BJ (cell line): ENCODE measurements at regions not wholly inside any gene's neighbourhood (a gene's known extent, or its start where the extent isn't known, plus 50 kb on each side); places are given as distances from the start of the nearest gene placed in this dataset.
"Not testable (repeated sequence)": the region's sequence is repeated elsewhere in the genome, so short reads cannot be mapped to it uniquely, and the experiment has no call there.

Experiments used
- CTCF ChIA-PET: fragments of 350-600 bp; formaldehyde crosslinking; extraction: SDS; loops from one replicate; lab custom pipeline; 2021; ENCODE audit warnings: antibody characterized with exemption, inconsistent platforms; lab: Yijun Ruan, JAX
- POLR2A ChIA-PET: fragments of 300-600 bp; sonication (Branson Sonifier 250); formaldehyde crosslinking; extraction: SDS; loops from one replicate; lab custom pipeline; 2021; ENCODE audit warnings: antibody characterized with exemption; lab: Charles Lee
- DNase-seq: peaks from one replicate; pipeline ENCODE4 v3.0.0-alpha.2; 2011; ENCODE audit warnings: low read depth
- H3K27me3 ChIP-seq: 2 replicates; pipeline ENCODE4 v1.6.0; 2011; ENCODE audit warnings: low read length; ENCODE audit not compliant: control insufficient read depth, insufficient read depth
- H3K36me3 ChIP-seq: 2 replicates; pipeline ENCODE4 v1.5.1; 2011; ENCODE audit warnings: low read length; ENCODE audit not compliant: control insufficient read depth, insufficient read depth
- H3K4me3 ChIP-seq: 2 replicates; pipeline ENCODE4 v1.5.1; 2011; ENCODE audit warnings: low read depth, mild to moderate bottlenecking, control low read depth, low read length
- CTCF ChIP-seq: IDR thresholded peaks from 2 replicates; pipeline ENCODE4 v1.5.1; 2011; ENCODE audit warnings: low read depth, mild to moderate bottlenecking, control low read depth, inconsistent platforms, low read length, moderate library complexity; ENCODE audit not compliant: insufficient read depth

- Histone ChIP-seq H3K36me3 (no peaks in the 10 kb centered on the region), H3K4me3 (no peak overlapping the region), H3K27me3 (no peaks in the 10 kb centered on the region)
- no peak for DNase-seq
- ChIA-PET CTCF (no interaction called here), POLR2A (no interaction called here)
- no peak for TF ChIP-seq CTCF
Measured at GRCh38 chrX:106263817-106264216, 95.7 kb downstream of the PWWP3B start.

GRCh38 chrX:106273947-106274587 lies 106.0 kb downstream of the PWWP3B start:
- H3K27me3 ChIP-seq, POLR2A ChIA-PET, DNase-seq, CTCF ChIA-PET, H3K4me3 ChIP-seq, H3K36me3 ChIP-seq: not testable (repeated sequence)

- H3K36me3 ChIP-seq, POLR2A ChIA-PET, H3K4me3 ChIP-seq, H3K27me3 ChIP-seq, DNase-seq, CTCF ChIA-PET: not testable (repeated sequence)
Measured at GRCh38 chrX:106275172-106275571, 107.1 kb downstream of the PWWP3B start.

- DNase-seq: no peak
- Histone ChIP-seq H3K27me3 (no peaks in the 10 kb centered on the region), H3K36me3 (no peaks in the 10 kb centered on the region), H3K4me3 (no peak overlapping the region)
- TF ChIP-seq CTCF: no peak
- ChIA-PET CTCF (no interaction called here), POLR2A (no interaction called here)
Measured at GRCh38 chrX:106278951-106279350, 110.8 kb downstream of the PWWP3B start.

GRCh38 chrX:106281383-106281782 lies 113.3 kb downstream of the PWWP3B start:
- H3K36me3 ChIP-seq: no peaks in the 10 kb centered on the region
- POLR2A ChIA-PET: no interaction called here
- H3K27me3 ChIP-seq: no peaks in the 10 kb centered on the region
- no peak for TF ChIP-seq CTCF
- CTCF ChIA-PET: no interaction called here
- DNase-seq: no peak
- no peak overlapping the region for H3K4me3 ChIP-seq

- ChIA-PET POLR2A (no interaction called here), CTCF (no interaction called here)
- no peak for TF ChIP-seq CTCF
- H3K36me3 ChIP-seq: no peaks in the 10 kb centered on the region
- no peak overlapping the region for H3K4me3 ChIP-seq
- no peak for DNase-seq
- no peaks in the 10 kb centered on the region for H3K27me3 ChIP-seq
Measured at GRCh38 chrX:106283841-106284240, 115.7 kb downstream of the PWWP3B start.
